Gastrocnemius medialis (tissue), 4 donors: ENCODE measurements at regions not wholly inside any gene's neighbourhood (a gene's known extent, or its start where the extent isn't known, plus 50 kb on each side); places are given as distances from the start of the nearest gene placed in this dataset.

Experiments used
- ATAC-seq, 2 donors: fragments of 150-250 bp; one replicate each; pipeline ENCODE4 v1.9.1; 2016
- DNase-seq, 2 donors: peaks; one replicate each; pipeline ENCODE4 v3.0.0-alpha.2; 2019
- H3K27ac ChIP-seq, 4 donors: fragments of 200-600 bp; sonication (generic); 1 replicate in 1 of 4; 2 replicates in 3 of 4; pipeline ENCODE4 v1.5.1; 2016 to 2018; ENCODE audit warnings: mild to moderate bottlenecking in 2 of 4, moderate library complexity in 1 of 4
- H3K27me3 ChIP-seq, 3 donors: fragments of 200-600 bp; sonication (generic) in 2 of 3; 1 replicate in 1 of 3; 2 replicates in 2 of 3; pipeline versions ENCODE4 v1.5.1 to v1.6.0; 2016 to 2019; ENCODE audit warnings: mild to moderate bottlenecking in 1 of 3, moderate library complexity in 1 of 3
- H3K36me3 ChIP-seq, 2 donors: fragments of 200-600 bp; sonication (generic) in 1 of 2; one replicate each; pipeline ENCODE4 v1.5.1; 2017 to 2018
- H3K4me1 ChIP-seq, 2 donors: fragments of 200-600 bp; sonication (generic) in 1 of 2; one replicate each; pipeline ENCODE4 v1.5.1; 2016 to 2017; ENCODE audit warnings: mild to moderate bottlenecking in 2 of 2
- H3K4me3 ChIP-seq, 4 donors: fragments of 200-600 bp; sonication (generic) in 3 of 4; 1 replicate in 1 of 4; 2 replicates in 3 of 4; pipeline ENCODE4 v1.5.1; 2016 to 2019; ENCODE audit warnings: mild to moderate bottlenecking in 2 of 4
- H3K9me3 ChIP-seq, 3 donors: fragments of 200-600 bp; sonication (generic) in 2 of 3; 1 replicate in 1 of 3; 2 replicates in 2 of 3; pipeline ENCODE4 v1.5.1; 2016 to 2019
- CTCF ChIP-seq, 5 experiments: fragments of 450-650 bp in 3 of 5; fragments of 200-600 bp in 2 of 5; sonication (generic) in 2 of 5; IDR thresholded peaks in 4 of 5; conservative IDR thresholded peaks in 1 of 5; 1 replicate in 4 of 5; 2 replicates in 1 of 5; pipeline ENCODE4 v1.5.1; 2016 to 2019; ENCODE audit warnings: antibody characterized with exemption in 5 of 5, mild to moderate bottlenecking in 3 of 5, moderate library complexity in 3 of 5
- POLR2A ChIP-seq, 2 donors: fragments of 450-650 bp; IDR thresholded peaks; one replicate each; pipeline ENCODE4 v1.6.1; 2017; ENCODE audit warnings: antibody characterized with exemption in 2 of 2, mild to moderate bottlenecking in 2 of 2, moderate library complexity in 2 of 2
- in situ Hi-C, 4 donors: fragments of 200-750 bp; cut with MboI; loops; one replicate each; pipeline versions ENCODE4 v1.15.0 to v1.8.0; 2017; ENCODE audit warnings: low sequenced_read_pairs in 4 of 4
- intact Hi-C: fragments of 100-400 bp; cut with DNase I; formaldehyde crosslinking; loops from one replicate; pipeline ENCODE4 v1.15.1; 2023; ENCODE audit warnings: low total_unique reads

- no peaks in the 10 kb centered on the region for H3K27me3 ChIP-seq
- TF ChIP-seq POLR2A (IDR thresholded peaks at IDR 0.05) (no peak), CTCF (IDR thresholded peaks at IDR 0.05 in 4 of 5, conservative IDR thresholded peaks at IDR 0.05 in 1 of 5) (no peak)
- intact Hi-C loops, result no loop called here
These were observed 168.2 kb upstream of the ZNF267 start for GRCh38 chr16:31705371-31705770.

GRCh38 chr16:31706318-31706717 is 167.3 kb upstream of the ZNF267 start:
- in situ Hi-C loops, result loop anchor here in 2 of 4 donors (25.0 kb wide), 1 partner anchor 194 kb away; the partner anchor contains the start of gene RUSF1 (in 2 of the 2)

More at GRCh38 chr16:31705371-31705770, 168.2 kb upstream of the ZNF267 start:
- in situ Hi-C loops, result loop anchor here in 2 of 4 donors (25.0 kb wide), 1 partner anchor 193 kb away; the partner anchor contains the start of gene RUSF1 (in 2 of the 2)
- ATAC-seq (no peak), DNase-seq (no peak)
- H3K4me1 ChIP-seq, result peaks cover 6% of the 10 kb centered on the region in 2 donors
- no peak overlapping the region for H3K27ac ChIP-seq
- no peaks in the 10 kb centered on the region for H3K9me3 ChIP-seq
- H3K4me3 ChIP-seq, result no peak overlapping the region
- peaks cover 0 to 14% of the 10 kb centered on the region in 2 donors for H3K36me3 ChIP-seq

GRCh38 chr16:31706925-31707324 is 166.7 kb upstream of the ZNF267 start:
- H3K36me3 ChIP-seq, result peaks cover 0 to 14% of the 10 kb centered on the region in 2 donors
- in situ Hi-C loops (loop anchor here in 2 of 4 donors (25.0 kb wide), 1 partner anchor 195 kb away; the partner anchor contains the start of gene RUSF1 (in 2 of the 2)), intact Hi-C loops (no loop called here)
- TF ChIP-seq POLR2A (IDR thresholded peaks at IDR 0.05) (no peak), CTCF (IDR thresholded peaks at IDR 0.05 in 4 of 5, conservative IDR thresholded peaks at IDR 0.05 in 1 of 5) (no peak)
- ATAC-seq (no peak), DNase-seq (no peak)
- no peaks in the 10 kb centered on the region for H3K4me1 ChIP-seq
- no peak overlapping the region for H3K27ac ChIP-seq
- H3K4me3 ChIP-seq, result no peak overlapping the region
- no peaks in the 10 kb centered on the region for H3K27me3 ChIP-seq
- no peaks in the 10 kb centered on the region for H3K9me3 ChIP-seq

More at GRCh38 chr16:31706318-31706717, 167.3 kb upstream of the ZNF267 start:
- TF ChIP-seq CTCF (IDR thresholded peaks at IDR 0.05 in 4 of 5, conservative IDR thresholded peaks at IDR 0.05 in 1 of 5), result no peak
- no peak for TF ChIP-seq POLR2A (IDR thresholded peaks at IDR 0.05)
- Histone ChIP-seq H3K4me1 (peaks cover 0 to 2% of the 10 kb centered on the region in 2 donors), H3K27me3 (no peaks in the 10 kb centered on the region), H3K36me3 (peaks cover 0 to 14% of the 10 kb centered on the region in 2 donors), H3K4me3 (no peak overlapping the region), H3K9me3 (no peaks in the 10 kb centered on the region), H3K27ac (no peak overlapping the region)
- DNase-seq (no peak), ATAC-seq (no peak)
- intact Hi-C loops, result no loop called here

- Histone ChIP-seq H3K27me3 (no peaks in the 10 kb centered on the region), H3K36me3 (peaks cover 0 to 14% of the 10 kb centered on the region in 2 donors), H3K9me3 (no peaks in the 10 kb centered on the region), H3K4me1 (no peaks in the 10 kb centered on the region), H3K27ac (no peak overlapping the region), H3K4me3 (no peak overlapping the region)
- in situ Hi-C loops (loop anchor here in 2 of 4 donors (25.0 kb wide), 1 partner anchor 196 kb away; the partner anchor contains the start of gene RUSF1 (in 2 of the 2)), intact Hi-C loops (no loop called here)
- DNase-seq, result no peak
- TF ChIP-seq POLR2A (IDR thresholded peaks at IDR 0.05) (no peak), CTCF (IDR thresholded peaks at IDR 0.05 in 4 of 5, conservative IDR thresholded peaks at IDR 0.05 in 1 of 5) (no peak)
- ATAC-seq, result no peak
These were observed 165.8 kb upstream of the ZNF267 start for GRCh38 chr16:31707743-31708335.
